ENCODE measurements at regions not wholly inside any gene's neighbourhood (a gene's known extent, or its start where the extent isn't known, plus 50 kb on each side); places are given as distances from the start of the nearest gene placed in this dataset.

DNA sequence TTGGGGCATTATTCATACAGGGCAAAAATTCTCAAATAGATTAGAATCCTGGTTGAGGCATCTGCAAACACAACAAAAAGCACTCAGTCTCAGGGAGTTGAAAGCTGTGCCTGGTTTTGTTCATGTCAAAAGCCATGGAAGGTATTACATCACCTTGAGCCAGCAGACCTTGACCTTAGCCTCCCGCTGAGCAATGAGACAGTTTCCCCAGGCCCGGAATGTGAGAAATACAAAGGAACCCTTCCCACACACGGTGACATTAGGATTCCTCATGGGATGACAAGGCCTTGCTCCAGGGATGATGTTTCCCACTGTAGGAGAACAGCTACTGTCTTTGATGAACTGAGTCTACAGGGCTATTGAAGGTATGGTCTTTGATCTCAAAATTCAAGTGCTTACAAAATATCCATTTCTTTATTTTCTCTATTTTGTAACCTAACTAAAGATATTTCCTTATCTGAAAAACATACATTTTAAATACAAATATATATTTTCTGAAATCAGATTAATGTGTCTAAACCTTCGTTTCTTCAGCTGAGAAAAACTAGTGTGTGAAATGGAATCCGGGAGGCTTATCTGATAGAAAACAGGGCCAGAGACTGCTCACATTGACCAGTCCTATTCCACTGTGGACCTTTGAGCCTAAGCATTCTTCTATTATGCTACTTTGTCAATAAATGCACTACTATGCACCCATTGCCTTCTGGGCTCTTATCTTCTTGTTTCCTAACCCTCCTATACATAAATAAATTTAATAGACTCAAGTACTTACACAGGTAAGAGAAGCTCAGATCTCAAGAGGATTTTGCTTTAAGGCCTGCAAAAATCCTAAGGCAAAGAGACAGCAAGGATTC lies 298.2 kb downstream of the KBTBD8 start:
- 100% methylated on average over 1 of the region's 5 CpGs for WGBS (ENCODE audit: insufficient coverage)
- peaks cover 25% of the 10 kb centered on the region for H3K4me1 Mint-ChIP-seq

More for the DNA sequence above, 298.2 kb downstream of the KBTBD8 start:
- Mint-ChIP-seq H3K9me3 (peaks cover 0 to 4% (median 0%) of the 10 kb centered on the region in 7 donors), H3K27ac (no peak overlapping the region), H3K27me3 (ENCODE audit: low read depth in 3 of 3) (peaks cover 1 to 3% (median 1%) of the 10 kb centered on the region in 3 donors), H3K4me3 (no peak overlapping the region), H3K36me3 (no peaks in the 10 kb centered on the region)
- Histone ChIP-seq H3K36me3 (replicated peaks in 1 of 2; ENCODE audit: control insufficient read depth in 1 of 2, insufficient read depth in 2 of 2, low read length in 2 of 2) (no peaks in the 10 kb centered on the region), H3K4me3 (replicated peaks in 1 of 3; ENCODE audit: low read depth in 2 of 3, low read length in 3 of 3) (no peak overlapping the region), H3K9ac (ENCODE audit: insufficient read depth, low read length, poor library complexity, severe bottlenecking) (no peak overlapping the region), H3K4me1 (ENCODE audit: control insufficient read depth in 1 of 2, insufficient read depth in 2 of 2, low read length in 2 of 2) (peaks cover 20 to 21% of the 10 kb centered on the region in 2 donors), H3K9me3 (replicated peaks in 1 of 2; ENCODE audit: control insufficient read depth in 1 of 2, insufficient read depth in 1 of 2, low read length in 2 of 2) (no peaks in the 10 kb centered on the region), H3K27ac (ENCODE audit: low read depth in 1 of 2, low read length in 2 of 2) (no peak overlapping the region), H2AFZ (ENCODE audit: insufficient read depth, low read depth, low read length, poor library complexity, severe bottlenecking) (no peak overlapping the region), H4K20me1 (ENCODE audit: insufficient read depth, low read length) (no peaks in the 10 kb centered on the region), H3K79me2 (ENCODE audit: insufficient read depth, low read length) (no peaks in the 10 kb centered on the region), H3K4me2 (replicated peaks; ENCODE audit: extremely low read depth, low read length, poor library complexity, severe bottlenecking) (no peak overlapping the region), H3K27me3 (ENCODE audit: control insufficient read depth in 2 of 2, insufficient read depth in 2 of 2, low read length in 2 of 2) (no peaks in the 10 kb centered on the region)
- no peak for TF ChIP-seq CTCF (IDR thresholded peaks at IDR 0.05)
- DNase-seq = no peak
- intact Hi-C loops (cut with micrococcal nuclease) = no loop called here

All from CD14-positive monocyte (primary cell).